GM21825 (cell line): ENCODE measurements at regions not wholly inside any gene's neighbourhood (a gene's known extent, or its start where the extent isn't known, plus 50 kb on each side); places are given as distances from the start of the nearest gene placed in this dataset.
"Not testable (repeated sequence)": the region's sequence is repeated elsewhere in the genome, so short reads cannot be mapped to it uniquely, and the experiment has no call there.

Experiments used
- ATAC-seq: cut with Tn5 transposase; IDR thresholded peaks from one replicate; pipeline ENCODE4 v1.9.1; 2021; ENCODE audit warnings: mild to moderate bottlenecking, moderate library complexity; ENCODE audit not compliant: unreplicated experiment

DNA sequence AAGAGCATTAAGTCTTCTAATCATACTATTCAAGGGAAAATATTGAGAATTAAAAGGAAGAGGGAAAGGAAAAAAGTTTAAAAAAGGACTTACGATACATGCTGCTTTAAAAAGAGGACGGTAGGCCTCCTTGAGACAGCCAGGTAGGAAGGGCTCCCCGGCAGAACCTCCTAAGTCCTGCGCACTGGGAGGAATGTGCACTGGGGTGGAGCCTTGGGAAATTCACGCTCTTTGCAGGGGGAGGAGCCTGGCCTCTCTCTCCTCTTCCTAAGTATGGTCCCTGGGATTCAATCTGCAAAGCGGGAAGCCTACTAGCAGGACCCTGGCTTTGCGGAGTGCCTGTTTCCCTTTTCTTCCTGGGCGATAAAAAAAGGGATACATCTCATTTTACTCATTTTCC lies 553.0 kb downstream of the RPS29 start:
- ATAC-seq, result no peak

DNA sequence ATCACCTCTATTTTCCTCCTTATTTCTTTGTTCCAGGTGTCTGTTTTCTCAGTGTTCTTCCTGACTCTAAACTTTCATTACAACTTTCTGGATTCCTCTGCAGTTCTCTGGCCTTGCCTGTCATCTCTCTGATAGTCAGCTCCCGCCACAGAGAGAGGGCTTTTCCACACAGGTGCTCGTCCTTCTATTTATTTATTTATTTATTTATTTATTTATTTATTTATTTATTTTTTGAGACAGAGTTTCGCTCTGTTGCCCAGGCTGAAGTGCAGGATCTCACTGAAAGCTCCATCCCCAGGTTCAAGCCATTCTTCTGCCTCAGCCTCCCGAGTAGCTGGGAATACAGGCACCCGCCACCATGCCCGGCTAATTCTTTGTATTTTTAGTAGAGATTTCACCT lies 554.5 kb downstream of the RPS29 start:
- ATAC-seq, result not testable (repeated sequence)

DNA sequence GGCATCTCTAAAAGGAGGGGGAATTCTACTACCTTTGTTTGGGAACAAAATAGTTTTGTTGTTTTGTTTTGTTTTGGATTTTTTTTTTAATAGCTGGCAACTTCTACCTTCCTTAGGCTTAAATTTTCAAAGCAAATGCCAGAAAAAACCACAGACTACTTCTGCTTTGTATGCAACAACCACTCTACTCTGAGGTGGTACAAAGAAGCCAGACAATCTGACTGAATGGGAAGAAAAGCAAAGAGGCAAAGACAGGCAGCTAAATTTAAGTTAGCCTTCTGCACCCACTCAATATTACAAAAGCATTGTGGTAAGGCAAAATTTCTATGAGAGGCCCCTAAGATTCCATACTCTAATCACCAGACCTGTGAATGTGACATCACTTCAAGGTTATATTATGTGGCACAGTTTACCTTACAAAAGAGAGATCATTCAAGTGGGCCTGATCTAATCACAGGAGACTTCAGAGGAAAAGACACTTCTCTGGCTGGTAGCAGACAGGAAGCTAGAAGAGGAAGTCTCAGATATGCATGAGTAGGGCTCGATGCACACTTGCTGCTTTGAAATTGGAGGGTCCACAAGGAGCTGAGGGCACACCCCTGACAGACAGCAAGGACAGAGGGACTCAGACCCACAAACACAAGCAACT lies 566.6 kb downstream of the RPS29 start:
- peak; percentile 82 for ATAC-seq

DNA sequence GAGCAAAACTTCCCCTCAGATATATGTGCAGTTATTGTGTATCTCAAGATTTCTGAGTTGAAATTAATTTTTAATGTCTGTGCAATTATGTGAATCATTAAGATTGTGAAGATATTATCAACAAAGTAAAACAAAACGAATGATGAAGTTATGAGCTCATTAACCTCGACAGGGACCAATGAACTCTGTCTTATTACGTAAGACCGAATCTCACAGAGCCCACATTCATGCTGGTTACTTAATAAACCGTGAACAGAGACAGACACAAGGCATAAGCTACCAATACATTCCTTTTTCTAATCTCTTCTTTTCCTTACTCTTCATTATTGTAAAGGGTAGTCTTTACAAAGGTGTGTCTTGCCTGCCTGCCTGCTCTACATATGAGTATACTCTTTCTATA lies 568.7 kb downstream of the RPS29 start:
- ATAC-seq, result no peak

DNA sequence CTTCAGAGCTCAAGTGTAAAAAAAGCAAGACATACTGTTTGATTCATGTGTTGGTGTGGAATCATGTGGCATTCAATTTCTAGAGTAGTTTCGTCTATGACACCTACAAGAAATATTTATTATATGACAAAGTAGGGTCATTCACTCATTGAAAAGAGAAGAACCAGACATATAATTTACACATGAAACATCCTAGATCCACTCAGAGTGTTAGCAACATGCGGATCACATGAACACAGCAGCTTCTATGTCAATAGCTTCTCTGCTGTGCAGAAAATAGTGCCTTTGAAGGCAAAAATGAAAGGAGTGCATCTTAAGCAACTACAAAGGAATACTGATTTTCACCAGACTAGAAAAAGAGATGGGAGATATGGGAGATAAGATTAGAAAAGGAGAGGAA lies 569.8 kb downstream of the RPS29 start:
- no peak for ATAC-seq

DNA sequence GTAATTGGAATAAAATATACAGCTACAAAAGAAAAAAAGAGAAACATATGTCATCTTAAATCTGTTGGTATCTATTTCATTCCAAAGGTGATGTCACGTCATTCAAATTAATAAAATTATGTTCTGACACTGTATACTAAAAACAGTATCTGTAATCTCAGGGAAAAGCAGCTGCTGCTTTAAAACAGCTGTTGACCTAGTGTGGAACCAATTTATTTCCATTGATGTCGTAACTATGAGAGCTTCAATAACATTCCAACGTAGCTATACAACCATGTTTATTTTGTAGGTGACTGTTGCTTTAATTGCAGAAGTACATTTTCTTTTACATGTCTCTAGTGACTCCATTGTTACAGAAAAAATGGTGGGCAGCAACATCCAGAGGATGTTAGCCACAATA lies 571.7 kb downstream of the RPS29 start:
- no peak for ATAC-seq

- ATAC-seq, result no peak
Observed at GRCh38 chr14:49008363-49008762, 577.8 kb downstream of the RPS29 start.

DNA sequence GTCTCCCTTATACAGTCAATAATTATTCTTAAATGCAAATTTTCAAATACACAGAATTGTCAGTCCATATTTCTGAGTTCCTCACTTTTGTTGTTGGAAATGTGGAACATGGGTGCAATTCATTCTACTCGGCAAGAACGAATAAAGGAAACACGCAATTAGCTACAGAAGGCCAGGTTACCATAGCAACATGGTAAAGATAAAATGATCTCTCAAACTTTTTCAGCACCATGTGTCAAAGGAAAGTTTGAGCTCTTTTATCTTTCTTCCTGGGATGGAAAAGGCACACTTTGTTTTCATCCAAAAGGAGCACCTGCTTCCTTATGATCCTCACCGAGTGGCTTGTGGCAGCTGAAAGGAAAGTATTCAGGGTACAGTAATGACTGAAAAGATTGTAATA lies 595.0 kb downstream of the RPS29 start:
- no peak for ATAC-seq

DNA sequence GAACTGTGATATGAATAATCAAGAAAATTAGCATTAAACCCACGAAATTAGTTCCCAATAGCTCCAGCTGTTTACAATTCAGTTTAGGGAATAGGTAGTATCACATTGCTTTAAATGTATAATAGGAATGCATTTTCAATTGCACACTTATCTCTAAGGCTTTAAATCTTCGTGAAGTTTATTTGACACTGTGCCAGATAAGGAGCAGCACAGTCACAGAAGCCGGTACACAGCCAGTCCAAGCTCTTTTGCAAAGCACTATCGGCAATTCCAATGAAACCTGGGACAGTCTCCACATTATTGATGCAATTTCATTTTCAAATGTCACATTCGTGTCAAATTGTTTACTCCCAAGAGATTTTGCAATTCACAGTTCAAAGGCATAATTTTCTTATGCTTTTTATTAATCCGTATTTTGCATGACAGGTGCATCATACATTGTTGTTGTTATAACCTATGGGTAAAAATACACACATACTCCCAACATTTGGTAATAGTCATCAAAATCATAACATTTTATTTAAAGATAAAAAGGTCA lies 602.8 kb downstream of the RPS29 start:
- ATAC-seq, result no peak

DNA sequence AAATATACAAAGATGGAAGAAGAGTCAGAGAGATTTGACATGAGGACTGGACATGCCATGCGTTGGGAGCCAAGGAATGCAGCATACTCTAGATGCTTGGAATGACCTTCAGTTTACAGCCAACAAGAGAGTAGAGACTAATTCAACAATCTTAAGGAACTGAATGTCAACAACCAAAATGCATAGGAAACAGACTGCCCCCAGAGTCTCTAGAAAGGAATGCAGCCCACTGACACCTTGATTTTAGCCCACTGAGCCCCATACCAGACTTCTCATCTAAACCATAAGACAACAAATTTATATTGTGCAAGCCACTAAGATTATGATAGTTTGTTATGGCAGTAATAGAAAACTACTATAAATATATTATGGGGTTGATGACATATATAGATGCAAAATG lies 611.2 kb downstream of the RPS29 start:
- no peak for ATAC-seq

GRCh38 chr14:48973151-48973550 lies 613.0 kb downstream of the RPS29 start:
- no peak for ATAC-seq

DNA sequence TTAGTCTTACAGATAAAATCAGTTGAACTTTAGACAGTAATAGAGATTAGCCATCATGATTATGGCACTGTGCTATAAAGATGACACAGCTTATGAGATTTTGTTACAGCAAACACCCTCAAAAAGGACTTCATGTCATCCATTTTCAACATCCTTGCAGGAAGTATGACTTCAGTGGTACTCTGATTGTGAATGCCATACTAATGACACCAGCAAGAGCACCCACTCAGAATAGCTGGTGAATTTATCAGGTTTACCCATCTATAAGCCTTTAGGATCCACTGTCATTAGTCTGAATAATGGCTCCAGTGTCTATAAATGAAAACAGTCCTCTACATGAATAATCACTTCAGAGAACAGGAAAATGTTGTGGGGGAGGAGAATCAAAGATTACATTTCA lies 615.2 kb downstream of the RPS29 start:
- ATAC-seq, result no peak

GRCh38 chr14:48967419-48967818 lies 618.8 kb downstream of the RPS29 start:
- no peak for ATAC-seq

DNA sequence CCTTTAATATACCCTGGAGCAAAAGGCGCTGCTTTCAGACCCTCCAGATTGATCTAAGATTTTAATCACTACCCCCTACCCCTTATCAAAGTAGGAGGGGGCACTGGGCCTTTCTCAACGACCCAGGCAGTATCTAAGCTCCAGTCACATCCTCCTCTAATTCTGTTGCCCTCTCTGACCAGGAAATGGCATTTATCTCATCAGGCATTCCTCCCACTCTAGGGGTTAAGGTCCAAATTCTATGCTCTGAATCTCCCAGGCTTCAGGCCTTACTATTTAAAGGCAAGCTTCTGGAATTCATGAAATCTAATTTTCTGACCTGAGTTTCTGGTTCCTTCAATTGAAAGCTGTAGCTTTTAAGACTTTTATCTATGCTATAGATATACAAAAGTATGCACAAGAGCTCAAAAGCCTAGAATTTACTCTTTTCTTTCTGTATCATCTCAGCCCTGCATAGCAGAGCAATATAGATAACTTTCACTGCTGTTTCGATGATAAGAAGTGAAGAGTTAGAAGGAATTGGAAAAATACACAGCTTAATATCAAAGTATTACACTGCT lies 622.9 kb downstream of the RPS29 start:
- no peak for ATAC-seq

DNA sequence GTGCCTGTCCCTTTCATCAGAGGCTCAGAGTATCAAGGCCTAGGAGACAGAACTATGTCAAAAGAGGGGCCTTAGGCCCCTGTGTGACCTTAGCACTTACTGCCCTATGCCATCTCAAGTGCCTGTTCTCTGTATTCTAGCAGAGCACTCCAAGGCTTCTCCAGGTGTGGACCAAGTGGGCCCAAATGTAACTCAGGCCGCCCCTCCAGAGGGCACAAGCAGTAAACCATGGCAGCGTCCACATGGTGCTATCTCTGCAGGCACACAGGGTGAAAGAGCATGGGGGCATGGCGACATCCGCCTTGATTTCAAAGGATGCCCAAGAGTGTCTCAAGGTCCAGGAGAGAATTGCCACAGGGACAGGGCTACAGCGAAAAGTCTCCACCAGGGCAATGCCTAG lies 628.7 kb downstream of the RPS29 start:
- ATAC-seq, result no peak

GRCh38 chr14:48955857-48956256 lies 630.3 kb downstream of the RPS29 start:
- ATAC-seq, result no peak

DNA sequence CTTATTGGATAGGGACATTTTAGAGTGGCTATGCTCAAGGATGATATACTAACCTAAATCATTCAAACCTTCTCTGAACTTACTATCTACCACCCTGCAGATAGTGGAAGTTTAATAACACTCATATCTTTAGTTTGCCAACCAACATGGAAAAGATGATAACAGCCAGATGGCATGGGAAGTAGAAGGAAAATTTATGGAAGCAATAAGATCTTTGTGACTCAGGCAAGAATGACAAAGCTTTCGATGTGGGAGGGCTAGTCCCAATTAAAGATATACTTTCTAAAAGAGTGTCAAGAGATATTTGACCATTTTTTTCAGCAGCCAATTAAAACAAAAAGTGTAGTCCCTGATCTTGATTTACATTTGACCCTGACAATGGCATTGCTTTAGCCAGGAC lies 631.7 kb downstream of the RPS29 start:
- no peak for ATAC-seq

DNA sequence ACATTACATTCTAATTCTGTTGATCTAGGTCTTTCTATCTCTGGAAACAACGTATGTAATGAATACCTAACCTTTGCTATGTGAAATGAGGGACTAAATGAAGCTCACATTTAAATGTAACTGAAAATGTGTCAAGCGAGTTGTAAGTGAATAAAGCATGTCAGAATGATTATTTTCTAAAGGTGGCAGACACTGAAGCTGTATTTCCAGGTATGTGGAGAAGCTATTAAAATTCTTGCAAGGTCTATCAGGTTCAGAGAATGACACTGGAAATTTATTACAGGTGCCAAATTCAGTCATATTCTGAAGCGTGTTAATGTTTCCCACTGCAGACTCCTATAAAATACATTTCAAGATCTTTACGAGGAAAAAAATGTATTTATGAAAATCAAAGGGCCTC lies 641.4 kb downstream of the RPS29 start:
- no peak for ATAC-seq

GRCh38 chr14:48943913-48944312 lies 642.3 kb downstream of the RPS29 start:
- no peak for ATAC-seq

DNA sequence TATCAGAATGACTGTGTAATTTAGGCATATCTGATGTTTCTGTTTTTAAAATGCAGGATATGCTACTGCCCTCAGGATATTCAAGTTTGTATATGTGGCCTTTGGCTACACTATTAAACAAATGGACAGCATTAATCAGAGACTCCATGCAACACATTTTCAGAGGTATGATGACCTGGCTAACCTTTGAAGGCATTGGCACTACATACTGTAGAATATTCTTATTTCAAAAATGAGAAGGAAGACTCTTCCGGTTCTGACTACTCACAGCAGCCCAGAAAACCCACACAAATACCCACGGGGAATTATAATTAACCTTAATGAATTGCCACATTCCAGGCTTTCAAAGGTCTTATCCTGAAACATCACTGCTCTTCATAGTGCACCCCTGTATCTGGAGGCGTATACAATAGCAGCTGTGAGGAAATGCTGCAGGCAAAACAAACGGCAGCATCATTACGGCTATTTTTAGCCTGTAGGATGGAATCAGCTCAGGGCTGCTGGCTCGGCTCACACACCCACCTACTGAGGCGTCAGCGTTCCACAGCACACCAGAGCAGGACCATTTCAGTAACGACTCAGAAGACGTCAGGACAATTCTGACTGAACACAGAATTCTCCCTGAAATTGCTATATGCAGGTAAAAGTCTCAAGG lies 648.5 kb downstream of the RPS29 start:
- no peak for ATAC-seq

GRCh38 chr14:48936849-48937248 lies 649.3 kb downstream of the RPS29 start:
- no peak for ATAC-seq

GRCh38 chr14:48936362-48936761 lies 649.8 kb downstream of the RPS29 start:
- ATAC-seq, result no peak
